HG02678 (cell line): ENCODE measurements at regions not wholly inside any gene's neighbourhood (a gene's known extent, or its start where the extent isn't known, plus 50 kb on each side); places are given as distances from the start of the nearest gene placed in this dataset.

Experiments used
- ATAC-seq: cut with Tn5 transposase; IDR thresholded peaks from one replicate; pipeline ENCODE4 v1.9.1; 2021; ENCODE audit warnings: mild to moderate bottlenecking, moderate library complexity; ENCODE audit not compliant: unreplicated experiment

DNA sequence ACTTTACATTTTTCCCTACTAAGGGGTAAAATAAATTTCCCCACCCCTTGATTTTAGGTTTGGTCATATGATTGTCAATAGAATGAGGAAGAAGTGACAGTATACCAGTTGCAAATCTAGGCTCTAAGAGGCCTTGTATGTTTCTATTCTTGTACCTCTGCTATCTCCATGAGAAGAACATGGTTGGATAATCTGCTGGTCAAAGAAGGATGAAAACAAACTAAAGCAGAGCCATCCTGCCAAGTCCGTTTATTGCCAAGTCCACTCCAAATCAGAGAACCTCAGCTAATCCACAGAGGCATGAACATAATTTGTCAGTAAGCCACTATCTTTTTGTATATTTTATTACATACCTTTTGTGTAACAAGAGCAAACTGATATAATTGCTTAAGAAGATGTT lies 98.0 kb downstream of the CRPPA start:
- ATAC-seq, result no peak

DNA sequence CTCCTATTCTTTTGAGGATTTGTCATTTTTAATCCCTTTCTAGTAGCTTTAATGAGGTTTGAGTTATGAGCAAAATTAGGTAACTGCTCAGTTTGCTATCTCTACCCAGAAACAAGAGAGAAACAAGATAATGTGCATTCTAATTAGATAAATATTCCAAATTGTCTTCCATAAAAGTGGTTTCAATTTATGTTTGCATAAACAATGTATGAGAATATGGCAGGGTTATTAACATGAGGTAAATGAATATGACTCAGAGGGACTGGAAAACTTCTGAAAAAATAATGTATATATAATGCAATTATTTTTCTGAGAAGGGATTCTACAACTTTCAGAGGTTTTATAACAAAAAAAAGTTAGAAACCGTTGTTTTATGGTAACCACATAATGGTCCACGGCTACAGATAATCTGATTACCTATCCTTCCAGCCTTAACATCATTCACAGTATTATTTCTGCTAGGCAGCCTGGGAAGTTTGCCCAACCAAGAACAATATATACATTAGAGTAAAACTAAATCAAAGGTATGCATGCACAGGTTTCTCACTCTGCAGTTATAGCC lies 101.2 kb downstream of the CRPPA start:
- ATAC-seq, result no peak

DNA sequence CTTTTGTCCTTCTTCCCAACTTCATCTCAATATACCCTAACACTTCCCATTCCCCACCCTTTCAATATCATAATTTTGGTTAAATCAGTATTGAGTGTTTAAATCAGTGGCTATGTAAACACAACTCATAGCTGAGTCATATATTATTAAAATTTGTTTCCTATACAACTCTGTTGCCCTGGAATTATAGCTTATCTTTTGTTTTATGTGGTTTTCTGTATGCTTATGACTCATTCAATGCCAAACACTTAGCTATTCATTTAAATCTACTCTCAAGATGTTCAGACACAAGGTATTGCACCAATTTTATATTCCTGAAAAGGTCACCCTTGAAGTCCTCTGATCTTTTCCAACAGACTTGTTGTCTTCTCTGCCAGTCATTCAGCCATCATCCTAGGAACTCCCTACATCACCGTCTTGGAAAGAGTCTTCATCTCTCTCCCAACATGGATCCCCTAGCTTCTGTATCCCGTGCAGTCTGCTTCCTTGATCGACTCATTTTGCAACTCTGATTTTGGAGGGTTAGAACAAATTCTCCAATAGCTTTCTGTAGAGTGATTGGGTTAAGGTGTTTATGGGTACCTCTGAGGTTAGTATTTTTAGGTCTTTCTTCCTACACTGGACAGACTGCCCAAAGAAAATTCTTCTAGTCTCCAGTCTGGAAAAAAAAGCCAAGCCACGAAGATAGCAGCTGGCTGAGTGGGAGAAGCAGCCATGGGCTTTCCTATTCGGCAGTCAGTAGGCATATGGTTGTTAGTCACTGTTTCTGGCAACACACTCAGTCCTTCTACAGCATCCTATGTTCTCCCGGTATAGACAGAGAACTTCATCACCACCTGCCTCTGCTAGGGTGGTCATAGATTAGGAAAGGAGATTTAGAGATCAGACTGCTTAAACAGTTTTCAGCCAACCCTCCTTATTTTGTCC lies 102.1 kb downstream of the CRPPA start:
- no peak for ATAC-seq

DNA sequence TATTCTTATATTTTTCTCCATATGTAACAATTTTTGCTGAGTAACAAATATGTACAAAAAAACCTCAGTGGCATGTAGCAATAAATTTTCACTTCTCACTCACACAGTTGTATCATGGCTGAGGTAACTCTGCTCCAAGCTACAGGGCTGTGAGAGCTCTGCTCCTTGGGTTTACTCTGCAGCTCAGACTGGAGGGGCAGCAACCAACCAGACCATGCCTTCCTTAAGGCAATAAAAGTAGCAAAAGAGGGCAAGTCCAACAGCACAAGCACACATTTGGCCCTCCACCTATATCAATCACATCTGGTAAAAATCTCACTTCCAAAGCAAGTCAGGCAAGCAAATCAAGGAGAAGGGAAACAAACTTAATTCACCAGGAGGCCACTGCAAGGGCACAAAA lies 102.9 kb downstream of the CRPPA start:
- no peak for ATAC-seq

DNA sequence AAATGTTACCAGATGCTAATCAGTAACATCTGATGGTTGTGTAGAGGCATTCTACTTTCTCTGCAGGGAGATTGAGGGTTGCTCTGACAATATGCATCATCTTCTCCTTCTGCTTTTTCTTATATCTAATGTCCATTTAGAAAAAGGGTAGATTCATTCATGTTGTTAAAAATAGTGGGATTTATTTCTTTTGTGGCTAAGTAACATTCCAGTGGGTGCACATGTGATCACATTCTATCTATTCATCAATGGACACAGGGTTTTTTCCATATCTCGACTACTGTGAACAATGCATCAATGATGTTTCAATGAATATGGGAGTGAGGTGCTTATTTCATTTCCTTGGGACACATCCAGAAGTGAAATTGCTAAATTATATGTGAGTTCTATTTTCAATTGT lies 103.9 kb downstream of the CRPPA start:
- ATAC-seq, result no peak

DNA sequence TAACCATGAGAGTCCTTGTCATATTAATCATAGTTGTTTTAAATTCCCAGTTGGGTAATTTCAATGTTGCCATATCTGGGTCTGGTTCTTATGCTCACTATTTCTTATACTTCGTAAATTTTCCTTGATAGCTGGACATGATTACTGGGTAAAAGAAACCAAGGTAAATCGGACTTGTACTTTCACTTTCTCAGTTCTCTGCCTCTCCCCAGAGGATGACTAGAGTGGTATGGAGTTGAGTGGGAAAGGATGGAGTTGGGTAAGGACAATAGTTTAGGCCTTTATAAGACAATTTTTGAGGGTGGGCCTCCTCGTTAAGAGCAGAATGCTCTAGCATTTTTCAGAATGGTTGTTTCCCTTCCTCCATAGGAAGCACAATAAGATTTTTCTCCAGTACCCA lies 106.1 kb downstream of the CRPPA start:
- no peak for ATAC-seq

DNA sequence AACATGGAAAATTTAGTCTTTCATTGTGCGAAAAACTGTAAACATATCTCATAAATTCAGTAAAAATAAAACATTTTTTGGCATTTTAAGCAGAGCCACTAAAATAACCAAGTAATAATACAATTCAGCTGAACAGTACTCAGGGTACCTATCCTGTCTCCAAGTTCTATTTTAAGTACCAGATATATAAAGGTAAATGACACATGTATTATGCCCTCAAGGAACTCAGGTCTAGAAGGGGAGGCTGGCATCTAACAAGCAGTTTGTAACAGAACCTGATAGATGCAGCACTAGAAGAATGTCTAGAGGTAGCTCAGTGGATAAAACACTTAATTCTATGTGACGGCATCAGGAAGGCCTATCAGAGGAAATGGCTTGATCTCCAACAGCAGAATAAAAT lies 112.2 kb downstream of the CRPPA start:
- no peak for ATAC-seq

DNA sequence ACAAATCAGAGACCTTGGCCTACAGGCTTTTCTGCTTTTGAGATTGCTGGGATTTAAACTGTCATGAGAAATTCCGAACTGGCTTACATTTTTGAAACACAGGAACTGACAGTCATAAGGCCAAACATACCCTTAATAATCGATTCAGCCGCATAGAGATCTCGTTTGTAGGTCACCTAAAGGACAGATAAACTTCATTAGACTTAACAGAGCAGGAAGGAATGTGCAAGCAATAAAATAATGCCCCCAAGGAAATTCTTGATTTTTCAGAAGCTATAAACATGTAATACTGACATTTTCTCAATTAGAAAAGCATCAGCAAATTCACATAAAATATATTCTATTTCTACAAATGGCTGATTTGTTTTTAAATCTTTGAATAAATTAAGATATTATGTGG lies 120.0 kb downstream of the CRPPA start:
- ATAC-seq, result no peak

DNA sequence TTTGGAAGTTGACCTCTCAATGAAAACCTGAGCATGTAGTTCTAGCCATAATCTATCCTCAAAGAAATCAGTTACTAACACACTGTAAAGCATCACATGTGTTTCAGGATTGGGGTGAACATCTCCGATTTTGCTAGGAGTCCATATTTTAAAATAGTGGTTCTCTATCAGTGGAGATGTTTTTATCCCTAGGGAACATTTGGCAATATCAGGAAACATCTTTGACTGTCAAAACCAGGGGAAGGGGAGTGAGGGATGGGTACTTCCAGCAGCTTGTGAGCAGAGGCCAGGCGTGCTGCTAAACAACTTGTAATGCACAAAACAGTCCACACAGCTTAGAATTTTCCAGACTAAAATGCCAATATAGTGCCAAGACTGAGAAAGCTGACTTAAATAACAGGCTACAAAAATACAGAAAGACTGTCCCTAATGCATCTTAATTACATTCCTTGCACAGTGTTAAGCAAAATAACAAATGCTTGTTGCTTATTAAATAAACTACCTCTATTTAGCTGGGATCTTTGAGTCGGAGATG lies 120.9 kb downstream of the CRPPA start:
- ATAC-seq, result no peak

DNA sequence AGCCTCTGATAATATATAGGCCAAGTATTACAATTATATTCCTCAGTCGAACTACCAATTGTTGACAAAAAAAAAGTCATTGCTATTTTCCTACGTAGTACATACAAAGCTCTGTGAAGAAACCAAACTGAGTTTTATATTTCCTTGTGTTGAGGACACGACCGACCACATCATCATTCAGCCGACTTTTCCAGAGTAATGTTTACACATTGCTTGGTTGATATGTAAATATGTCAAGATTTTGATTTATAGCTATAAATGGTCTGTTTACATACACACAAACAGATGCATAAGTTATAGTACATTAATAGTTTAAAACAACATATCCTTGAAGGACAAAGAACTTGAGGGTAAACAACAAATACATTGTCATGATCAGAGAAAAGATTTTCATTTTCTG lies 121.5 kb downstream of the CRPPA start:
- no peak for ATAC-seq

DNA sequence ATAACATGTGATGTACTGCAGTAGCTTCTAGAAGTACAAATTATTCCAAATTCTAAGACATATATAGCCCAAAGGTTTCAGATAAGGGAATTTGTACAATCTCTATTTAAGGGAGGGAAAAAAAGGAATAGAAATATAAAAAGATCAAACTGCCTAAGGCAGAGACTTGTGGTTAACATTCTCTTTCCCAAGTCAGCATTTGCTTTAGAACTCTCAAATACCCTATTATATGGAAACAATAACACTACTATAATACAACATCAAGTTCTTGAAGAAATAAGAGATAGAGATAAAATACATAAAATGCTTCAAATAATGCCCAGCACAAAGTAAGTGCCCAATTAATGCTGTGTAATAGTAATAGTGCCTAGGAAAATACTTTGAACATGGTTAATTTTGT lies 123.1 kb downstream of the CRPPA start:
- no peak for ATAC-seq

DNA sequence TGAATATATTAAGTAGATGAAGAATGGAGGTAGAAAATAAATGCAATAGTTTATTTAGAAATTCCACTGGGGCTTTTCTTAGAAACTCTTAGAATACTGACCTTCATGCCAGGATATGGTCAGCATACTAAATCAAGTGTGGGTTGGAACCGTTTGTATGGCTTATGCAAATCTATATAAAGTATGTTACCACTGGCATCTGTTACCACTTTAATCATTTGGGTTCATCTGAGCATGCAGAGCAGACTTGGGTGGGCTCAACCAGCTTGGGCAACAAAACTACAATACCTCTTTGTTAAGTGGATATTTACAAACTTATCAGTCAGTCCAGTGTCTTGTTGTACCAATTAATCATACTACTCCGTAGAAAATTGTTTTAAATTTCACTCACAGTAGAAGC lies 125.8 kb downstream of the CRPPA start:
- ATAC-seq, result no peak

DNA sequence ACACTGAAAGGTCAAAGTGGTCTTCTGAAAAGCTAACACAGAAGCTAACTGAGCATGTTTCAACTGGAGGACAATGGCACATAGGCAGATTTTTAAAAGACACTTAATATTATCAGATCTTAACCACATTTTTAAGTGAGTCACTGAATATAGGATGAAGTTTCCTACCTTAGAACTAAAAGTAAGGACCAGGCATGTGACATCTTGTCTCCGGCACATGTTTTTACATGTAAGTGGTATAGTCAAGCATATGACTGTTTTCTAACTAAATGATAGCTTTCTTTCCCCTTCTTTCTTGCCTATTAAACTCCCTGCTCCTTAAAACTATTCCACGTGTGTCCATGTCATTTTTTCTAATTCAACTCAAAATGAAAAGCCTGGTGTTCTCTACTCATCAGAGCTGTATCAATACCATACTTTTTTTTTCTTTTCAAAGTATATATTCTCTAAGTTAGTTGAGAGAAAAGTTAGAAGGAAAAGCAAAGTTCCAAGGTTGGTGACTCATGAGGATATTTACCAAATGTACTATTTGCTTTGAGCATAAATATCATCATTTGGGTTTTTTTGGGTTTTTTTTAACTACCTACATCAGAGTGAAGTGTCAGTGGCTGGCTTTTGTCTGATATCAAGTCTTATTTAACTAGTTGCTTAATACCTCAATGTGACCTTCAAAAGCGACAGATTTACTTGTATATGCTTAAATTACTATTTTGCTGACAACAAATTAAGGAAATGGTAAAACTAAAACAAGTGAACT lies 127.5 kb downstream of the CRPPA start:
- ATAC-seq, result no peak

DNA sequence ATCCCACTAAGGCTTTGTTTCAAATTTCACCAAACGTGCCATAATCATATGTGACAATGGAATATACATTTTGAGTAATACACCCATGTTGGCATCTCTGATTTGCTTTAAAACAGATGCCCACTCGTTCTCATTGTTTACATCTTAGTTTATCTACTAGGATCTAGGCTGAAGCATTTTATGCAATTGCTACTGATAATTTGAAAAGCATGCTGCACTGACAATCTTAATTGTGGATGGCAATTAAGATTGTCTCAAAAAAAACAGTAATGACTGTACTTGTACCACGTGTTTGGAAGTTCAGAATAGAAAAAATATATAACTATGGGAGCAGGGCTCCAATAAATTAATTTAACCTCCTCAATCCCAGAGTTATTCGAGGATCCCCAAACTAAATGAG lies 136.8 kb downstream of the CRPPA start:
- ATAC-seq, result no peak

DNA sequence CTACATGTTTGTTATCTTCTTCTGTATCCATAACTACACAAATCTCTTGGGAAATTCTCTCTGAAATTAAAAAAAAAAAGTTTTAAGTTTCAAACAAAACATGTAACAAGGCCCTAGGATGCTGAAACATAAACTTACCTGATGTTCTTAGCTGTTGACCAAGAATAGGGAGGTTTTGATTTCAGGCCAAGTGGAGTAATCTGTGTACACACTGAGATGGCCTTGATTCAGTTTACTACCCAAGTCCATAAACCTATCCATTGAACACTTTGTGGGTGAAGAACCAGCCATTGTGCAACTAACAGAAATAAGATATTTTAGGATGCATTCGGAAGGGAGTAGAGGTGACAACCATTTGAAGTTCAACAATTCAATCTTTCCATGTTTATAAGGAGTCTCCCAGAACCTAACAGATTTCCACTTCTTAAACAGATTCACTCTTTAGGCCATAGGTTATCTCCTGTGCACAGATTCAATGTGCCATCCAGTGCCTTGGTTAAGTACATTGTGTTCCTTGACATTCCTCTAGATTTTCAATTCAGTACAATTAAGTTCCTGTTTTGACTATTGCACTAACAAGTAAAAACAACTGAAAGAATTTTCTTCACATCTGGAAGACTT lies 143.1 kb downstream of the CRPPA start:
- no peak for ATAC-seq

DNA sequence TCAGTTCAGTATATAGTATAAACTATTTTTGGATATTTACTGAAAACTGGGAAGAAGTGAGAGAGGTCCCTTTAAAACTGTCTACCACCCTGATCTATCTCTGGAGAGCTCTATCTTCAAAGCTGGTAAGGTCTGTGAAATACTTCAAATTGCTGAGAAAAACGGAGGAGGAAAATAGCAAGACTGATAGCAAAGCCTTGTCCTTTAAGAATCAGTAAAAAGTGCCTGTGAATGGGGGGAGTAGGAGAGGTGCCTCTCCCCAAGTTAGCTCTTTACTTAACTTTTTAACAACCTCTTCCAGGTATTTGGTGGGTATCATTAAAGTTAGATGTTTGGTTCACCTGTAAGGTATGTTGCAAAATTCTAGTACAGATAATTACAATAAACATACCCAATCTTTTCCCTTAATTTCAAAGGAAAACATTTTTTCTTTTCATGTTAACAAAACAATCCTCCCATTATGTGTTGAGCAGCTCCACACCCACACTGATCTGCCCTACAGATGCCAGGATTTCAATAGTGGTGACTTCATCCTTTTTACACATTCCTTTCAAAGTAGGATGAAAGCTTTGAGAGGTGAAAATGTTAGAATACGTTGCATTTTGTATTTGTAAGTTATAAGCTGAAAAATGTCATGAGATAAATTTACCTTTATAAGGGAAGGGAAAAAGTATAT lies 149.2 kb downstream of the CRPPA start:
- ATAC-seq, result no peak

DNA sequence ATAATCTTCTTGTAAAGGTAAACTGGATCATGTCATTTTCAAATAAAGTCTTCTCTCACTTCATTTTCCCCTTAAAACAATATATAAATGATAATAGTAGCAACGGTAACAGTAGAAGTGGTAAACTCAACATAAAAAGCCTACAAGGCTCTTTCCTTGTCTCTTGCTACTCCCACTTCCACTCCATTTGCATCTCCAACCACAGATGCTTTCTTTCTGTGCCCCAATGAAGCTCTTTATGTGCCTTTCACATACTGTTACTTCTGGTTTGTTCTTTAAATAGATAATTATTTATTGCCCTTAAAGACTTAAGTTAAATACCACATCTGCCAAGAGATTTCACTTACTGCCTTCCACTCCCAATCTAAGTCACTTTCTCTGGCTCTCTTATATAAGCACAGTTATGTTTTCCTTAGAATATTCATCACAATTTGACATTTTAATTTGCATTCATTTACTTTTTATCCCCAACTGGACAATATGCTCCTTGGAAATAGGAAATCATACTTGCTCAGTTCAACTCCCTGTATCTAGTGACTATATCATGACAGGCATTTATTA lies 149.9 kb downstream of the CRPPA start:
- no peak for ATAC-seq

DNA sequence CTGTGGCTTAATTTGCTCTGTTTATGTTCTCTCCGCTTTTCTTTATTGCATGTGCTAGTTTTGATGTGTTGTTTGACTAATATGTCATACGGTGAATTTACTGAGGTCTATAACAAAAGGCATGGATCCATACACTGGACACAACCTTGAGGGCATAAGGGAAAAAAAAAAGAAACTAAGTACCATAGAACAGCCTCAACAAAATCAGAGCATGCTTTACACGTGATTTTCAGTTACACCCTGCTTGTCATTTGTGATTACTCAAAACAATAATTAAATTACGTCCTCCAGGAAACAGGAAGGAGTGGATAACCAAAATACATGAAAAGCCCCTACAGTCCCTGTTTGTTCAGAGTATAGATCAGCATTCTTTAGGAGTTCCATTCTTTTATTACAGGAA lies 150.5 kb downstream of the CRPPA start:
- ATAC-seq, result no peak

DNA sequence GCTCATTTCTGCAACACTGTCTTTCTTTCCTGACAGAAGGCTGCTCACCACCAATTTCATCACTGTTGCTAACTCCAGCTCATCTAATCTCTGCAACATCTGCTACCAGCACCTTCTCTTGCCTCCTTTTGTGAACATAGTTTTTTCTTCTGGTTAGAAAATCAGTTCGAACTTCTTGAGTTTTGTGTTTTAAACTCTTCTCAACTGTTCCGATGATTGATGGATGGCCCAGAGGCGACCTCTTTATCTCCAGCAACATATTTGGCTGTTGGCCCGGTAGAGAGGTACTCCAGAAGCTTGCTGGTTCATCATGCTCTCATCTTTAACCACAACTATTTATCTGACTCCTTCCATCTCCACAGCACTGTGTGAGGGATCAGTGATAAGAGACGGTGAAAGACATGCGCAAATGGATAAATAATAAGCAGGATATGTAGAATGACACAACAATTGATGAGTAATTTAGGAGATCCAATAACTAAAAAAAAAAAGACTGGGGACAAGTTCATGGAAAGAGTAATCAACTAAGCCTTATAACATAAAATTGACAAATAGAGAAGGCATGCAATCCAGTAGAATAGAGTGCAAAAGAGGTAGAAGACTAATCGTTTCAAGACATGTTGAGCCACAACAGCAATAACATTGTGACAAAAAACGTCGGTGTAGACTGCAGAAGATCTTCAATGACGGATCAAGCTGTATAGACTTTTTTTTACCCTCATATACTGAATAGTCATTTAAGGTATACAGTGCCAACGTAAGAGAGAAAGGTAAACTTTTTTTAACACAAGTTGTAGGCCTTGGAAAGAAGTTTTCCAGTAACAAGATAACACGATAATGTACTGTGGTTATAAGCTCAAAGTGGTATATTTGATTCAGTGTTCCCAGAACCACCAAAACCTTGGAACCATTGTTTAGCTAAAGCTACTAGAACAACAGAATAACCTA lies 152.2 kb downstream of the CRPPA start:
- ATAC-seq, result no peak
